ENCODE measurements at regions not wholly inside any gene's neighbourhood (a gene's known extent, or its start where the extent isn't known, plus 50 kb on each side); places are given as distances from the start of the nearest gene placed in this dataset.

DNA sequence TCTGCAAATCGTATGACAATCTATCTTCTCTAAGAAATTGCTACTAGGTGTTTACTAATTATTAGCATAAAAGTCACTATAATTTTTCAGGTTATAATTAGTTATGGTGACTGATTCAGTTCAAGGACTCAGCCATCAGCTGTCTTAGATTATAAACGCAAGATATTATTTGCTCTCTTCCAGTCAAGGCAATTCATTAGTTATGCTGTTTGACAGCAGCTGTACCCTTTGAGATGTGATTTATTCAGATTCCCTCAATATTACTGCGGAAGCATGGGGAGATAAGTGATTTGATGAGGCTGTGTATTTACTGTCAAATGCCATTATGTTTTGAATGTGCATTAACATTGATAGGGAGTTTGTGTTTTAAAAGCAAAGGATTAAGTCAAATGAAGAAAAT is 558.9 kb upstream of the FSIP2 start:
- TF ChIP-seq EZH2 (IDR thresholded peaks at IDR 0.05; ENCODE audit: insufficient read depth, low read length) = no peak
- no peak for TF ChIP-seq CTCF (IDR thresholded peaks at IDR 0.05; ENCODE audit: insufficient read depth, low read depth, low read length)
